Activated CD8-positive, alpha-beta memory T cell treated with anti-CD3 and anti-CD28 coated beads for 1 hour (primary cell): ENCODE measurements at regions not wholly inside any gene's neighbourhood (a gene's known extent, or its start where the extent isn't known, plus 50 kb on each side); places are given as distances from the start of the nearest gene placed in this dataset.

ENCODE experiments used
- DNase-seq, 2 donors: peaks; one replicate each; pipeline ENCODE4 v3.0.0-alpha.2; 2020; ENCODE audit warnings: low read depth in 1 of 2; ENCODE audit errors: extremely low read depth in 1 of 2

- DNase-seq, result no peak
Observed at GRCh38 chr1:199303035-199303434, 664.2 kb downstream of the PTPRC start.

- no peak for DNase-seq
Observed at GRCh38 chr1:199305053-199305452, 666.2 kb downstream of the PTPRC start.

GRCh38 chr1:199307496-199308264 lies 668.8 kb downstream of the PTPRC start:
- DNase-seq, result no peak

GRCh38 chr1:199308349-199308846 lies 669.6 kb downstream of the PTPRC start:
- no peak for DNase-seq

DNA sequence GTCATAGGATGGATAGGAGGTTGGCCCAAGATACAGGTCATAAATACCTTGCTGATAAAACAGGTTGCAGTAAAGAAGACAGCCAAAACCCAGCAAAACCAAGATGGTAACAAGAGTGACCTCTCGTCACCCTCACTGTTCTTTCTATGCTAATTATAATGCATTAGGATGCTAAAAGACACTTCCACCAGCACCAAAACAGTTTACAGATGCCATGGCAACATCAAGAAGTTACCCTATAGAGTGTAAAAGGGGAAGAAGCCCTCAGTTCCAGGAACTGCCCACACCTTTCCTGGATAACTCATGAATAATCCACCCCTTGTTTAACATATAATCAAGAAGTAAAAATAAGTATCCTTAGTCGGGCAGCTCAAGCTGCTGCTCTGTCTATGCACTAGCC lies 671.9 kb downstream of the PTPRC start:
- DNase-seq, result no peak

- DNase-seq, result no peak
Observed at GRCh38 chr1:199311478-199312262, 672.8 kb downstream of the PTPRC start.

GRCh38 chr1:199312626-199313025 lies 673.8 kb downstream of the PTPRC start:
- DNase-seq, result no peak

DNA sequence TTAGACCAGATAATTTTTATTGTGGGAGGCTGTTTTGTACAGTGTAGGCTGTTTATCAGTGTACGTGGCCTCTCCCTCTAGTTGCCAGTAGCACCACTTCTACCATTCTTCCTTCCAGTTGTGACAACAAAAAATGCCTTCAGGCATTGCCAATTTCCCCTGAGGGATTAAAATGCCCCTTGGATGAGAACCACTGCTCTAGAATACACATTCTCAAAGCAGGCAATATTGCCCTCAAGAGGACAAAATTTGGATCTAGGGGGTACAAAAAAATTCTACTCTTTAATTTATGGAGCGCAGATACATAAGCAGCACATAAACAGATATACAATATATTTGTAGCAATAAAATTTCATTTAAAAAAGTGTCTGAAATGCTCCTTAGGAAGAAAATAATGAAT lies 674.6 kb downstream of the PTPRC start:
- DNase-seq, result no peak

DNA sequence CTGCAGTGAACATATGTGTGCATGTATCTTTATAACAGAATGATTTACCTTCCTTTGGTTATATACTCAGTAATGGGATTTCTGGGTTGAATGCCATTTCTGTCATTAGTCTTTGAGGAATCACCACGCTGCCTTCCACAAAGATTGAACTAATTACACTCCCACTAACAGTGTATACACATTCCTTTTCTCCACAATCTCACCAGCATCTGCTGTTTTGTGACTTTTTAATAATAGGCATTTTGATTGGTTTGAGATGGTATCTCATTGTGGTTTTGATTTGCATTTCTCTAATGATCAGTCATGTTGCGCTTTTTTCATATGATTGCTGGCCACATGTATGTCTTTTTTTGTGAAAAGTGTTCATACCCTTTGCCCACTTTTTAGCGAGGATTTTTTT lies 680.5 kb downstream of the PTPRC start:
- DNase-seq, result no peak

- no peak for DNase-seq
Observed at GRCh38 chr1:199322278-199322677, 683.4 kb downstream of the PTPRC start.

DNA sequence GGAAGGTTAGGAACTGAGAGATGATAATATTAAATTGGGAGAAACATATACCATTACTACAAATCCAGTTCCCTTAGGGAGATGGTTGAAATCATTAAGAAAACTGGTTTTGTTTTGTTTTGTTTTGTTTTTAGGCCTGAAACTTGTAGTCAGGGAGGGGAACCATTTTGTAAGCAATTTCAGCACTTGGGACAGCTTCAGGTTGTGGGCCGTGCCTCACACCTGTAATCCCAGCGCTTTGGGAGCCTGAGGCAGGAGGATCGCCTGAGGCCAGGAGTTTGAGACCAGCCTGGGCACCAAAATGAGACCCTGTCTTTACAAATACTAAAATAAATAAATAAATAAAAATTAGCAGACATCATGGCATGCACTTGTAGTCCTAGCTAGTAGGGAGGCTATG lies 694.3 kb upstream of the NR5A2 start:
- DNase-seq, result no peak

DNA sequence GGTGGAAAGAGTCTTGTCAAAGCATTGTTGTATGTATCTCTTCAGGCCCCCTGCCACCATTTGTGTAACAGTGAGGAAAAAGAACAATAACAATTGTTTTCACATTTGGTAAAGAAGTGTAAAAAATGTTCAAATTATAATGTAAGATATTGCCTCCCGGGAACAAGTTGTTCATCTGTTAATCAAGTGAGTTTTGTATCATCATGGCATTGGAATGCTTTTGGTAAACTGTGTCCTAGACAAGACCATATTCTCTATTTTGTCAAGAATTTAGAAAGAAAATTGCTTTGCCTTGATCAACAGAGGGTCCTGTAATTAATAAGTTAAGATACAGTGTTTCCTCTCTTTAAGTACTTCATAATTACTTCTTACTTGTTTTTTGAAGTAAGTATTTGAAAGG lies 692.0 kb upstream of the NR5A2 start:
- no peak for DNase-seq

DNA sequence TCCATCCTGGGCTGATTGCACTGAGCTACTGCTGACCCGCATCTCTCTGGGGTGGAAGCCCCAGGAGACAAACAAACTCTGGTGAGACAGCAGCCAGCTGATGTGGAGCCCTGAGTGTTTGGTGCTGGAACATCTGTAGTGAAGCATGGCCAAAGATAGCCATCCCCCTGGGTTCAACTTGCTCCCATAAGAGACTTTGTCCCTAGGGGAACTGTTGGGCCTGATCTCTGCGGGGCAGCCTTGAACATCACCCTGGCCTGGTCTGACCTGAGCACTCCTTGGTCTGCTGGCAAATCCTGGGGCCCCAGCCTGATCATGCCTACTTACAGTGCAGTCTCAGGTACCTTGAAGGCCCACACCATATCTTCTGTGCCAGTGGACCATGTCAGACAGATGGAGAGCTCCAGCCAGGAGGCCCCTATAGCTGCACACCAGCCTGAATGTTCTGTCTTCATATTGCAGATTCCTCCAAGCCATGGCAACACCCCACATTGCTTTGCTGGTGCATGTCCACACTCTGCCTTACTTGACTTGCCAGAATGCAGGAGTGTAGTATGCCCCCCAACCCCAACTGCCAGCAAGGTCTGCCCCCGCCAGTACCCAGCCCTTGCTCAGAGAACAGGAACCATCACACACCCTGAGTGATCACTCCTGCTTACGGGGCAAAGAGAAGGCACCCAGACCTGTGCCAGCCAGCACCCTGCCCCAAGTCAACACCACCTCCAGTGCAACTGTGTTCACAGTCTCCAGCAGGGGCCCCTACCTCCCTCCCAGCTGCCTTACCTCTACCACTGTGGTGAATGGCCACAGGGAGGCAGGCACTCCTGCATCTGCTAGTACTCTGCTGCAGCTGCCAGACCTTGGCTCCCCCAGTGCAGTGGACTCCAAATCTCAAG lies 690.5 kb upstream of the NR5A2 start:
- DNase-seq, result no peak

- DNase-seq, result no peak
Observed at GRCh38 chr1:199338760-199339159, 688.8 kb upstream of the NR5A2 start.

DNA sequence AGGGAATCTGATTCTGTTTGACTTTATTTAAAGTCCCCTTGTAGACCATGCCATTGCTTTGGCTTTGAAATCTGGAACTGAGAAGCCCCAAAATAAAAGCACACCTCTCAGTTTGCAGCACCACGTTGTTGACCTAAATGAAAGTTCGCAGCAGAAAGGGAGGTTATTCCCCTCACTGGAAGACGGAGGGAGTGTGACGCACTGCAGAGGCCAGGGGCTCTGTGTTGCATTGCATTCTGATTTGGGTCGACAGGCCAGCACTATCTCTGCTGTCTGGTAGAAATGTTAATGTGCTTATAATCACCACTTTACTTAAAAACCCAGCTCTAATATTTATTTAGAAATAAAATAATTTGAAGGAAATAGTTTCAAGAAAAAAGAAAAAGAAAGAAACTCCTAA lies 675.2 kb upstream of the NR5A2 start:
- DNase-seq, result no peak

DNA sequence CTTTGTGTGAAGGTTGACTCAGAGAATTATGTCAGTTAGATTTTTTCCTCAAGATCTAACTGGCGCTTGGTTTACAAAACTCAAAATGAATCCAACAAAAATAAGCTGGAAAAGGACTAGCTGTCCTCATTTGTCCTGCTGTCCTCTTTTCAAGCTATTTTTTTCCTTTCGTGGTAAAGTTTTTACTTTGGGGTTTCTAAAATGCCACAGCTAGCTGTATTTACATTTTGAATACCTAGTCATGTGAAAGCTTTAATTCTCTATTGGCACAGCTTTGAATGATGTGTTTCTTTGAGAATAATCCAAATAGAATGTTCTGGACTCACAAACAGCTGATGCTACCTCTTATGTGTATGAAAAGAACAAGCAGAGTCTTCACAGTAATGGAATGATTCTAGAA lies 673.6 kb upstream of the NR5A2 start:
- DNase-seq, result no peak

DNA sequence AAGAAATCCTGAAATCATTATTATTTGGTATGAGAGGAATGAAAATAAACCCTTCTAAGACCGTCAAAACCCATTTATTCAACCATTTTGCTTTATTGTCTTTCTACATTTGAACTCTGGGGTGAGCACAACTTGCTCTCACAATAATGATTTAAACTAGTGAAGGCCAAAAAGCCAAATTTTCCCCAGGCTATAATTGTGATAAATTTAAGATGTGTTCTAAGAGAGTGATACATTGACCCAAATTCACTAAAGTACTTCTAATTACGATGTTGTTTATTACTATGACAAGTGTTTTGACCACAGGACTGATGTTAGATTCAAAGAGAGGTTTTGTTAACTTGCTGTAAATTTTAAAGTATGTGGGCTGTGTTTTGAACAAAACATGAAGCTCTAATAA lies 670.9 kb upstream of the NR5A2 start:
- DNase-seq, result no peak

- no peak for DNase-seq
Observed at GRCh38 chr1:199357599-199357998, 669.9 kb upstream of the NR5A2 start.

DNA sequence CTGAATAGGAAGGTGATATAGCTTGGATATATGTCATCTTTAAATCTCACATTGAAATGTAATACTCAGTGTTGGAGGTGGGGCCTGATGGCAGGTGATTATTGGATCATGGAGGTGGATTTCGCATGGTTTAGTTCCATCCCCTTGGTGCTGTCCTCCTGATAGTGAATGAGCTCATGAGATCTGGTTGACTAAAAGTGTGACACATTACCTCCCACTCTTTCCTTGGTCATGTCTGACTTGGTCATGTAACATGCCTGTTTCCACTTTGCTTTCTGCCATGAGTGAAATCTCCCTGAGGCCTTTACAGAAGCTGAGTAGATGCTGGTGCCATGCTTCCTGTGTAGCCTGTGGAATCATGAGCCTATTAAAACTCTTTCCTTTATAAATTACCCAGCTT lies 664.5 kb upstream of the NR5A2 start:
- DNase-seq, result no peak

GRCh38 chr1:199373139-199373538 lies 654.4 kb upstream of the NR5A2 start:
- no peak for DNase-seq

- DNase-seq, result no peak
Observed at GRCh38 chr1:199377211-199377610, 650.3 kb upstream of the NR5A2 start.
